DMS79 treated with DMSO at 0.1 percent for 48 hours (cell line): ENCODE measurements at regions not wholly inside any gene's neighbourhood (a gene's known extent, or its start where the extent isn't known, plus 50 kb on each side); places are given as distances from the start of the nearest gene placed in this dataset.

Experiments
- DNase-seq: peaks from one replicate; lab custom pipeline; 2025; lab: John Stamatoyannopoulos, UW

DNA sequence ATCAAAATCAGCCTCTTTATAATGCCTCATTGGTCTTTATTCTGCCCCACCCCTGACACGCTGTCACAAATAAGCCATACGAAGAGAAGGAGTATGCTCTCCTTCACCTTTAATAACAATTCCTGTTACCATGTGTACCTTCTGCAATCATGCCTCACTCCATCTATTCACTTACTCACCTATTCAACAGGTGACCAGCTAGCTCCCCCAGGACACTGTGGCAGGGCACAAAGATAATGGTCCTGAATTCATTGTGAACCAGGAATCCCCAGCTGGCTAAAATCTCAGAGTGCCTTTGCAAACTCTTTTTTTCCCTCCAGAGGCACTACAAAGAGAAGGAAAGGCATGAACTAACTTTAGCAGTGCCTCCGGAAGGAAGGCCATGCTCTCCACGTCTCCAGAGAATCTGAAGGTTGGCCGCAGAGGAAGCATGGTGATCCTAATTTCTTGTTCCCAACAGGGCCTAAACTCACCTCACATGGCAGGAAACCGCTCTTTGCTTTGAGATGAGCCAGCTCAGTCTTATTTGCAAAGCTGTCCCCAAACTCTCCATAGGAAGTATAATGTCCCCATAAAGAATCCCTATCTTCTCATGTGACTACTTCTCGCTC, 590.3 kb downstream of the BUD13 start:
- DNase-seq, result no peak

DNA sequence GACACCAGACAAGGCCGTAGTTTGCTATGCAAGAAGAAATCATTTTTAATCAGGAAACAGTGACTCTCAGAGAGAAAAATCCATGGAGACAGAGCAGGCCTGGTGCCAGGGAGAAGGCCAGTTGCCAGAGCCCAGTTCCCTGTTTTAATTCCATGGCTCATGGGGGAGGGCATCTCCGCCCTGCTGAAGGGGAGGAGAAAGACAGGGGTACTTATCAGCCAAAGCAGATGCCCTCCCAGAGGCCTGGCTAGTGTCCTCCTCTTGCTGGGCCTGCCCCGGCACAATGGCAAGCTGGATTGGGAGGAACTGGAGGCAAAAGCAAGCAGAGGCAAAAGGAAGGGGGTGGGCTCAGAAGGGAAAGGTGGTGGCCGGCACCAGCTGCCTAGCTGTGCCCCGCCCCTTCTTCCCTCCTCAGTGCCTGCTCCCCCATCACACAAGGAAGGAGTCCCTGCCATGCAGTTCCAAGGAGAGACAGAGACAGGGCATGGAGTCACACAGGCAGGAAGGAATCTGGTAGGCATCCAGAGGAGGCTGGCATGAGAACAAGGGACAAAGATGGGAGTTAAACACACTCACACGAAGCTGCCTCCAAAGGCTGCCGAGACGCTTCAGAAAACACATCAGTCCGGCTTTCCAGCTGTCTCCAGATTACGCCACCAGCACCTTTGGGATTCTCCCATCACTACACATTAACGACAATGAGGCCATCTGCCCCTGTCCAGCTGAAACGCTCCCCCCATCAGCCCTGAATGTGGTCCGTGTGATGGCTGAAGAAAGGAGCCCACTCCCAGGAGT, 591.8 kb downstream of the BUD13 start:
- no peak for DNase-seq

DNA sequence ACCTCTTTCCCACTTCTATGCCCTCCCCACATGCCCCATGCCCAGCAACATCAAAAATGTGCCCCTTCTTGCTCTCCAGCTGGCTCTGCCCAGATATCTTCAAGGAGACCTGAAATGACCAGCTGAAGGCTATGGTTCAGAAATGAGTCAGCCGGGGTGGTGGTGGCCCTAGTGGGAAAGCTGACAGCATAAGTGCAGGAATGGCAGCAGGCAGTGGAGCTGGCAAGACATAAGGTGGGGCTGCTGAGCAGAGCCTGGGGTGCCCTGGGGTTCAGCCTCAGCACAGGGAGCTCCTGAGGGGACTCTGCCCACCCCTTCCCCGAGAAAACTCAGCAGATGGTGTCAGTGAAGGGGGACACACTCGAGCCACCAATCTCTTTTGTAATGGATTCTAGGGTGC, 593.4 kb downstream of the BUD13 start:
- DNase-seq, result no peak

DNA sequence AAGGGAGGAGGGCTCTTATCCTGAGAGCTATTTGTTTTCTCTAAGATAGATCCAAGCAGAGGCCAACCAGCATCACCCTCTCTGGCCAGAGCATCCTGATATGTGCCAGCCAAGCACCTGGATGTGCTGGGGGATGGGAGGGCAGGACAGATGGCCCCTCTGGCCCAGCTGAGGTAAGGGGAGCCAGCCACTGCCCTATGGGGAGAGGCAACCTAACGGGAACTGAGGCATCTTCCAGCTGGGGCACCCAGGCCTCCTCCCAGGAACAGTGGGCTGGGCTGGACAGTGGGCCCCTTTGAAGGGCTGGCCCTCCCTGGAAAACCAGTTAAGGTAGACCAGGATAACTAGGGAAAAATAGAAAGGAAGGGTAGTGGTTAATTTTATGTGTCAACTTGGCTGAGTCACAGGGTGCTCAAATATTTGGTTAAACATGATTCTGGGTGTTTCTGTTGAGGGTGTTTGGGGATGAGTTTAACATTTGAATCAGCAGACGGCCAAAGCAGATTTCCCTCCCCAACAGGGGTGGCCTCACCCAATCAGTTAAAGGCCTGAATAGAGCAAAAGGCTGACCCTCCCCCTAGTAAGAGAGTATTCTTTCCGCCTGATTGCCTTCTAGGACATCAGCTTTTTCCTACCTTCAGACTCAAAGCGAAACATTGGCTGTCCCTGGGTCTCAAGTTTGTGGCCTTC, 595.1 kb downstream of the BUD13 start:
- DNase-seq, result no peak

DNA sequence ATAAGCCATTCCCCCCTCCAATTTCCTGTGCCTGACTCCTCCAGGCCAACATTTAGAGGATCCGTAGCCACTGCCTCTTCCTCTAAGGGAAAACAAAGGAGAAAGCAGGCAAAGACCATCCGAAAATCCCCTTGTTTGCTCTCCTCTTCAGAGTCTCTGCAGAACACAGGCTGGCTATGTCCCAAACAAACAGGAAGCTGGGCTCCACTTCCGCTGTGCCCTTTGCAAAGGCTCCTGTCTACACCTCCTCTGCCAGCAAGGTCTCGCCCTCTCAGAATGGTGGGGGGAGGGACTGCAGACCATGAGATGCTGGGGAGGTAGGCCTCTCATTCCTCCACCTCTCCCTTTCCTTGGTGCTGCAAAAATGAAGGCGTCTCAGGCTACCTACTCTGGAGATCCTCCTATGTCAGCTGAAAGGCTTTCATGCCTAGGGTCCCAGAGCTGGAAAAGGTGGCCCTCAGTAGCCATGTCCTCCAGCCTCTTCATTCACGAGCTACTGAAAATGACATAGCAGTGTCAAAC, 596.2 kb downstream of the BUD13 start:
- no peak for DNase-seq

DNA sequence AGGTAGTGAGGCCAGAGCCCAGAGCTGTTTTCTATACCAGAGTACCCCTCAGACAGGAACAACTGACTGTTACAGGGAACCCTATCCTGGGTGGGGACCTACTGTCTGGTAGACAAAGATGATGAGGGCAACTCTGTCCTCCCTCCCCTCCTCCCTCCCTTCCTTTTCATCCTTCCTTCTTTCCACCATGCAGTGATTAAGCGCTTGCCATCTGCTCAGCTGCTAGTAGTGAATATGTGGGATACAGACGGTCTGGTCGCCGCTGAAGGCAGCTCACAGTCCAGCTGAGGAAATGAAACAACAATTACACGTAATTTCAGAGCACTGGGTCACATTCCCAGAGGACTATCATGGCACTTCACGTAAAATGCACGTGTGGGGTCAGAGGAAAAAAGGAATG, 597.1 kb downstream of the BUD13 start:
- DNase-seq, result no peak

DNA sequence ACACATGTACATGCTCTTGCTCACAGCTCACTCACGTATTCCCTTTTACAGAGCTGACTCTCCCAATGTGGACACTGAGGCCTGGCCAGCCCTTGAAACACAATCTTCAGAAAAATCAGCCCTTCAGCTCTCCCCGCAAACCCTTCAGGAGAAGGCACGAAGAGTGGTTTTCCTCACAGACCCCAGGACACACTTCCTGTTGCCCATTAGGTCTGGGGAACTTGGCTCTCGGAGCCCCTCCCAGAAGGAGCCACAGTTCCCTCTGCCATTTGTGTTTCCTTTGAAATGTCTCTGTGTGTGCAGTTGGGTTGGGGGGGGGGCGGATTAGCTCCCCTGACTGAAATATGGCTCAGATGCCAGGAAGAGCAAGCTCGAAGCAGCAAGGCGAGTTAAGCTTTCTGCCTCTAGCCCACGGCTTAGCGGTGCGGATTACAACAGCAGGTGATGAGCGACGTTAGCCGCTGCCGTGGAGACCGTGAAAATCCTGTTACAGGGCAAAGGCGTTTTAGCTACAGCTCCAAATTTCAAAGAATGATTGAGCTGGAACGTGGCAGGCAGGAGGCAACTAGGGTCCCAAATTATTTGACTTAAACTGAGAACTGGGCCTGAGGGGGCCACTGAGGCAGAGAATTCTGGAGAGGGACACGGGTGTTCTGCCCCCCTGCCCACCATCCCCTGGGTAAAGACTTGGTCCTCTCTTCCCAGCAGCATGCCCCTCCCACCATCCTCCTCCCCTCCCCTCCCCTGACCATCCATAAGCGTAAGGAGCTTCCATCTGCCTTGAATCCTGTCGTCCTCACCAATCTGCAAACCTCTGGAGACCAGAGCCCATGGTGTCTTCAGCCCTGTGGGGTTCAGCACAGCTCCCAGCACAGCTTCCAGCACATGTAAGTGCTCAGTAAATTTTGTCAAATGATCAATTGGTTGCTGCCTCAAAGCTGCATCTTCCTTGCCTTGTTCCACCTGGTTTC, 598.6 kb downstream of the BUD13 start:
- no peak for DNase-seq

DNA sequence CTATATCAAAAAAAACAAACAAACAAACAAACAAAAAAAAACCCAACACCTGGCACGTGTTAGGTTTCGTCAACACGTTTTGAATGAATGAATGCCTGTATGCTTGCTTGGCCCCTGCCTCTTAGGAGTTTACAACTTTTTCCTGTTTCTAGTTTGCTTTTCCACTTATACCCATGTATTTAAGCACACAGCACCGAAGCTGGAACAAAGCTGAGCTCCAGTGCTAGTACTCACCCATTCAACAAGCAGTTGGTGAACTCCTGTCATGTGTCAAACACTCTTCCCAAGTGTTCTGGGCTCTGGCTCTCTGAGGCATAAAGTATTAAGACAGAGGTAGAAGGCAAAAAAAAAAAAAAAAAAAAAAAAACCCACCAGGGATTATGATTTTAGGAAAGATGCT, 599.3 kb downstream of the BUD13 start:
- no peak for DNase-seq

DNA sequence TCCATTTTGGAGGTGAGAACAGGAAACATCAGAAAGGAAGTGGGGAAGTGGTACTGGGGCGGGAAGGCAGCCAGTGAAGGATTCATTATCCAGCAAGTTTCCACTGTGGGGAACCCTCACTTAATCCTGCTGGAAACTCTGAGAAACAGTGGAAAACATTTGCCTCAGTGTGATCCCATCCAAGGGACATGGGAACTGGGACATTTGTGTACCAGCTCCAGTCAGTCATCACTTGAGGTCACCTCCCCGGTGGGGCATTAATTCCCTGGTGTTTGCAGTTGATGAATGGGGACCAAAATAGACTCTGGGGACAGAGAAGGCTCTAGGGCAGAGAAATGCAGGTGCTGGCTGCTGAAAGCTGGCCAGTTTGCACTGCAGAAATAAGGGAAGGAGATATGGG, 599.9 kb downstream of the BUD13 start:
- no peak for DNase-seq

DNA sequence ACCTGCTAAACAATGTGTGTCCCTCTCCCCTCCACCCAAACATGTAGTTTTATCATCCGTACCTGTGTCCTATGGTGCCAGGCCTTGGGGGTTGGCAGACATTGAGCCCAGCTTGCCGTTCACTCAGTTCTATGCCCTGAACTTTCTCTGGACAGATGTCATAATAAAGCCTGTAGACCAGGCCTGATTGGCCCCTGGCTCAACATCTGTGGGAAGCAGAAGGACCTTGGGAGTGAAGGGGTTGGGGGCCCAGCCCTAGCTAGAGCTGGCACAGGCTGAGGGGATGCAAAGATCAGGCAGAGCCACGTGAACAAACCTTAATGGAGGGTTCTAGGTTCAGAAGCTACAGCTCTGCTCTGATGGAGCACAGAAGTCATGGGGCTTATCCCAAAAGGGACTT, 600.6 kb downstream of the BUD13 start:
- DNase-seq, result no peak

DNA sequence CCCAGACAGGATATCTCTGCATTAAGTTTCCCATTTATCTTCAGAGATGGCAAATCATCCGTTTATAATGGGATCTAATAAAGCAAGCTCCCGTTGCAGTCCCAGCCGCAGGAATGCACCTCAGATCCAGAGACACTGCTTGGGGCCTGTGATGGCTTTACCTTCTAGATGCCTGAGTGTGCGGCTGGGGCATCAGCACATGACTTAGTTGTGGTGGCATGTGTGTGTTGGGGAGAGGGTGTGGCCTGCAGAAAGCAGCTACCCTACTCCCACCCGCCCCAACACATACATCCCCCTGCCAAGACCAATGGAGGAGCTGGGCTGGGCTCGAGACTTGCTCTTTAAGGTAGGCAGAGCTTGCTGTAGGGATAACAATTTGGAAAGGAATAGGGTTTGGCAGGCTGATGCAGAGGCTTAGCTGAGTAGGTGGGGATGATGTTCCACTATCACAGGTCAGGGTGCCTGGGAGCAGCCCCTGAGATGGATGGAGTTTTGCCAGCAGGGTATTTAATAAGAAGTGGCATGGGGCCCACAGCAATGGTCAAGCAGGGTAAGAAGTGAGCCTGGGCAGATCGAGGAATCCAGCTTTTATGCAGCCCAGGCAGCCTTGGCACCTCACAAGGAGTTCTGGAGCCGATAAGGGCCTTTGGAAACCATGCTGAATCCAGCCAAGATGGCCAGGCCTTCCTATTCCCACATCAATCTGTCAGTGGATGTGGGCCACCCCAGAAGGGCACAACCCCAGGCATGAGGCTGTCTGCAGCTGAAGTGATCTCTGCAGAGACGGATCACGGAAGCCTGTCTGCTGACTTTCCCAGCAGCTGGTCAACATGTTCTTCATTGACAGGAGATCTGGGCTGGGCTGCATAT, 601.3 kb downstream of the BUD13 start:
- no peak for DNase-seq

DNA sequence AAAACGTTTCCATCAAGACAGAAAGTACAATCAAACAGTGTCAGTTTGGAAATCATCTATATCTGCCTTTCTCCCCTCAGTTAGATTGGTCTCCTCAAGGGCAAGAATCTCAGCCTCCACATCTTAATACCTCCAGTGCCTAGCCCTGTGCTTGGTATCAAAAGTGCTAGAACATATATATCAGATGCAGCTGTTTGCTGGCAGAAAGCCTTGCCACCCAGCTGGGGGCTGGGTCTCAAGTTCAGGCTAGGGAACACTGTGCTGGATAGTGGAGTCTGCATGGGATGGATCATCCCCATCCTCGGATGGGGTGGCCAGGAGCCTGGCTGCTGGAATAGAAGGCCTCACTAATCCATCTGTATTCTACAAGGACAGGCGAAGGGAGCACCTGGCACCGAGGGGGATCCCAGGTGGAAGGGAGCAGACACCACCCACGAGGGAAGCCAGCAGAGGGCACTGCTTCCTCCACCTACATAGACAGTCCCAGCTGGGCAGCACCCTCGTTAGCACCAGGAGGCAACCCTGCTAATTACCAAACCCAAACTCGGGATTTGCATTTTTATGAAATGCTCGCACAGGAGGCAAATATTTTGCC, 602.2 kb downstream of the BUD13 start:
- no peak for DNase-seq

DNA sequence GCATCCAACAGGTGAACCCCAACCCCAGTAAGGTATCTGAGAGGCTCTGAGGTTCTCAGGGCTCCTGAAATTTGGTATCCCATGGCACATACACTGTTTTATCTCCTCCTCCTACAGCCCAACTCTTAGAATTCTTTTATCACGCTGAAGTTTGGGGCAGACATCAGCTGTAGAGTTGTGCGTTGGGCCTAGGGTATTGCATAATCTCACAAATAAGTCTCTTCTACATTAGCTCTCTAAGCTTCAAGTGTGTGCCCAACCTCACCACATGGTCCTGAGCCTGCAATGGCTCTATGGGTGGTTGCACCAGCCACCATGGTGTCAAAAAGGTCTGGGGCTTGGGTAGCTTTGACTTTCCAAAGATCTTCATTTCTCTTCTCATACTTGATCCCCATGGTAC, 603.0 kb downstream of the BUD13 start:
- DNase-seq, result no peak

DNA sequence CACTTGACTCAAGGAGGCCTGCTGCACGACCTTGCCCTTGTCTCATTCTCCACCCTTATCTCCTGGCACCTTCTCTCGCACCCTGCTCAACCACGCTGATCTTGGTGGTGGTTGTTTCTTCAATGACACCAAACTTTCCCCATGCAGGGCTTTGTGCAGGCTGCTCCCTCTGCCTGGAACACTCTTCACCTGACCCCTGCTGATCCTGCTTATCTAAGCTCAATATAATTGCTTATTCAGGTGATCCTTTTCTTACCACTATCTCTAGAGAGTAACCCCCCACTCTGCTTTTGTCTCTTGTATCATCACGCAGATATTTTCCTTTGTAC, 604.4 kb downstream of the BUD13 start:
- DNase-seq, result no peak

DNA sequence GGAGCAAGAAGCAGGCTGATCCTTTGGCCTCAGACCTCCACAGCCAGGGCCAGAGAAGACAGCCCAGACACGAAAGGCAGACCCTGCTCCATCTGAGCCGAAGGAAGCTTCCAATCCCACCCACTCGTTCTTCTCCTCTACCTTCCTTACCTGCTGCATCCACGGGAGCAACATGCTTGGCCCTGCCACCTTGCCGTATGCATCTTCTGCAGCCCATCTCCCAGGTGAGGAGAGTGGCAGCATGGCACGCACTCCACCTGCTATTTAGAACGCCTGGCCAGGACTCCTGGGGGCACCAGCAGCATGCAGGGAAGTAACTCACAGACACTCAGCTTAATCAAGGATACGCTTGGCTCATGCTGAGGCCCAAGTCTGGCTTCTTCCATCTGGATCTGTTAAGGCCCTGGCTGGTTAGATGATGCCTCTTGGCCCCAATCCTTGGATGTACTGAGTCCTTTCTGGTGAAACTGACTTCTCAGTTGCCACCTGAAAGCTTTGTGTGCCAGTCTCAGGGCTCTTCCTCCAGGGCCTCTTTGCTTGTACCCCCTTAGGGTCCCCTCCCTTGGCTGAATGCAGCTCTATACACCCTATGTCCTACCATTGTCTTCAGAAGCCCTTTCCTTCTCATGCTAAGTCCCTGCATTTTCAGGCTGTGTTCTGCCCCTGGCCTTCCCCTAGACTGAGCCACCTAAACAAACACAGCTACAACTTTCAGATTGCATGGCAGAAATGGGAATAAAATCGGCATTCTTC, 604.9 kb downstream of the BUD13 start:
- no peak for DNase-seq

DNA sequence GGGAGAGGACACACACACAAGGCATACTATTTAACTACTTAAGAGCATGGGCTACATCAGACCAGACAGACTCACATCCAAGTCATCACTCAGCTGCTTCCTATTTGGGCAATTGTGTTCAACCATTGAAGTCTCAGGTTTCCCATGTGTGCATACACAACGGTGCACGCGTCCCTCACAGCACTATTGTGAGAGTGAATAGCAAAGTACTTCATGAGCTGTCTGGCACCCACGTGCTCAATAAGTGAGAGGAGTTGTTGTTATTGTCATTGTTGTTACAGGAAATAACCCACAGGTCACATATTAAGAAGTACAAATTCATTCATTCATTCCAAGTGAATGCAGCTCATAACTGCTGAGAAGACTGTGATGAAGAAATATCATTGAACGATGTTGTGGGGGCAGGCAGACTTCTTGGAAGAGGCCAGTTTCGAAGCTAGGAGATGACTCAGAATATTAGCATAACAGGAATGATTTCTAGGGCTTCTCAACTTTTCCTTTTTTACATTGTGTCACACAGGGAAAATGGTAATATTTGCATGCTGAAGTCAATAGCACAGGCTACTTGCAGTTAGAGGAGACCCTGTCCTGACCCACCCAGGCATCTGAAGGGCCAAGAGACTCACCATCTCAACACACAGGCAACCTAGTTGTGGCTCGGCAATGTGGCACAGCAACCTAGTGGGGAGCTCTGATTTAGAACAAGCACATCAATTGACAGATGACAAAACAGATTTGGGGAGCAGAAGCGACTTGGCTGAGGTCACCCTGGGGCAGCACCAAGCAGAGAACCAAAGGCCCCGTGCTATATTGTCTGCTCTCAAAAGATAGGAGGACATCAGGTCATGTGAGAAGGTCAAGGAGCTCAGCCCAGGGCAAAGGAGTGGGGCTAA, 606.0 kb downstream of the BUD13 start:
- DNase-seq, result no peak

DNA sequence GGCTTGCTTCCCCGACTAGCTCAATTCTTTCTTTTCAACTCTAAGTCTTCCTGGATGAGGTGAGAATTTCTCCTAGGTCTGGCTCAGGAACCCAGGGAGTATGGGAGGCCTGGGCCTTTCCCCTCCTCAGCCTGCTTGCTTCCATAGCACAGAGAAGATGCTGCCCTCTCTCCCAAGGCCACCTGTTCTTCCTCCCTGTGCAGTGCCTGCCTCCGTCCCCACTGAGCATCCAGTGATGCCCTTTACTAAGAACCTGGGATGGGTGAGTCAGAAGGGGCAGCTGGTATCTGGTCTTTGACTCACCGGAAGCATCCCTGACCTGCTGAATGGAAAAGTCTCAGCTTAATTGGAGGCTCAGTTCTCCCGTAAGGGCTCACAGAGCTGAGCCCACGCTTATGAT, 607.9 kb downstream of the BUD13 start:
- DNase-seq, result no peak

DNA sequence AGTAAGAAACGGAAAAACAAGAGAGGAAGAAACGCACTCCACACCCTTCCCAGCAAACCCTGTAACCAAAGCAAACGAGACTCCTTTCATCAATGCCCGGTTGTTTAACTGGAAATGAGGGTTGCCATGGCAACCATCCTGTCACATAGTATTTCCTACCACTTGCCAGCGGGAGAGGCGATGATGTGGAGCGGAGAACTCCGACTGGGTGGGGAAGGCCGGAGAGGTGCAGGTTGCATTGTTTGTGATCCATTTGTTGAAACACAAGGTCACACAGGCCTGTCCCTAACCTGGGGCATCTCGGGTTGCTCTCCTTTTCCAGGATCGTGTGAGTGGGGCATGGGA, 609.9 kb downstream of the BUD13 start:
- no peak for DNase-seq
